Kidney (tissue), 13 donors: ENCODE measurements at regions not wholly inside any gene's neighbourhood (a gene's known extent, or its start where the extent isn't known, plus 50 kb on each side); places are given as distances from the start of the nearest gene placed in this dataset.

Experiments used
- DNase-seq, 5 donors: peaks; one replicate each; pipeline ENCODE4 v3.0.0-alpha.2; 2013 to 2020
- FAIRE-seq: peaks from 2 replicates; lab custom pipeline; 2012; peaks lifted over from hg19 to GRCh38; lab: Jason Lieb, UNC
- H3K27ac ChIP-seq, 2 donors: one replicate each; pipeline ENCODE4 v1.7.0; 2013; ENCODE audit warnings: low read depth in 2 of 2, low read length in 2 of 2, inconsistent platforms in 1 of 2
- H3K27me3 ChIP-seq: one replicate; pipeline ENCODE4 v1.7.1; 2013; ENCODE audit warnings: low read length, inconsistent platforms; ENCODE audit not compliant: control insufficient read depth, insufficient read depth
- H3K36me3 ChIP-seq, 3 donors: one replicate each; pipeline versions ENCODE4 v1.7.0 to v1.7.1; 2013; ENCODE audit warnings: low read length in 3 of 3, control low read depth in 1 of 3, inconsistent platforms in 1 of 3; ENCODE audit not compliant: insufficient read depth in 3 of 3, control insufficient read depth in 2 of 3
- H3K4me1 ChIP-seq, 3 donors: one replicate each; pipeline versions ENCODE4 v1.7.0 to v1.7.1; 2013; ENCODE audit warnings: low read length in 3 of 3, inconsistent platforms in 1 of 3, low read depth in 1 of 3; ENCODE audit not compliant: control insufficient read depth in 2 of 3, insufficient read depth in 2 of 3
- H3K4me3 ChIP-seq, 3 donors: one replicate each; pipeline versions ENCODE4 v1.7.0 to v1.8.1; 2013; ENCODE audit warnings: low read length in 3 of 3, control low read depth in 1 of 3, inconsistent platforms in 1 of 3
- H3K9ac ChIP-seq, 3 donors: one replicate each; pipeline versions ENCODE4 v1.7.0 to v1.7.1; 2013; ENCODE audit warnings: low read length in 3 of 3, control low read depth in 1 of 3, inconsistent platforms in 1 of 3
- H3K9me3 ChIP-seq, 3 donors: one replicate each; pipeline versions ENCODE4 v1.7.0 to v1.7.1; 2013; ENCODE audit warnings: low read length in 3 of 3, control low read depth in 1 of 3, inconsistent platforms in 1 of 3; ENCODE audit not compliant: control insufficient read depth in 2 of 3, insufficient read depth in 1 of 3
- intact Hi-C: fragments of 100-400 bp; cut with DNase I; formaldehyde crosslinking; loops from one replicate; pipeline ENCODE4 v1.11.1; 2022
- TF ChIP-seq, protein P1 (sequence below): IDR thresholded peaks from 3 replicates; pipeline ENCODE4 v1.5.1; 2012; ENCODE audit warnings: mild to moderate bottlenecking, moderate library complexity, borderline replicate concordance; ENCODE audit not compliant: insufficient read depth; ENCODE audit errors: extremely low read depth
- donor health status: control.
- donor health status: control.
- donor health status: control.
- donor health status: control.
- donor health status: control.
- donor health status: DM: yes; HTN: yes; CAD: no.
- donor health status: Normal renal cell carcinoma (clear cell type).

DNA sequence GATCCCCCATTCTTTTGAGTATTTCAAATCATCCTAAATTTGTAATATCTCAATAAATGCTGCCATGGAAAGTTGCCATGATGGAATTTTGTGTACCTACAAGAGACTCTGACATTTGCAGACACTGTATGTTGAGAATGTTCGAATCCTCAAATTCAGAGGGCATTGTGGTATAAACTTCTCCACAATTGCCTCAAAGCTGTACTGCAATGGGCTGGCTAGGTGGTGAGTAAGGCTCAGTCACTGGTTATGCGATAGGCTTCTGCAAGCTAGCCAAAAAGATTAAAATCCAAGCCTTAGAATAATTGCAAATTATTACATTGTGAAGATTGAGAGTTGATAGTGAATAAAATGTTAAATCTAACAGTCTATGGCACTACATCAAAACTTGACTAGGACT, 130.2 kb upstream of the CEP162 start:
- DNase-seq (no peak), FAIRE-seq (no peak)
- Histone ChIP-seq H3K9me3 (peaks cover 0 to 2% (median 0%) of the 10 kb centered on the region in 3 donors), H3K27ac (no peak overlapping the region), H3K9ac (no peak overlapping the region), H3K4me3 (no peak overlapping the region), H3K4me1 (no peaks in the 10 kb centered on the region), H3K27me3 (no peaks in the 10 kb centered on the region), H3K36me3 (no peaks in the 10 kb centered on the region)
- TF ChIP-seq, protein P1, sequence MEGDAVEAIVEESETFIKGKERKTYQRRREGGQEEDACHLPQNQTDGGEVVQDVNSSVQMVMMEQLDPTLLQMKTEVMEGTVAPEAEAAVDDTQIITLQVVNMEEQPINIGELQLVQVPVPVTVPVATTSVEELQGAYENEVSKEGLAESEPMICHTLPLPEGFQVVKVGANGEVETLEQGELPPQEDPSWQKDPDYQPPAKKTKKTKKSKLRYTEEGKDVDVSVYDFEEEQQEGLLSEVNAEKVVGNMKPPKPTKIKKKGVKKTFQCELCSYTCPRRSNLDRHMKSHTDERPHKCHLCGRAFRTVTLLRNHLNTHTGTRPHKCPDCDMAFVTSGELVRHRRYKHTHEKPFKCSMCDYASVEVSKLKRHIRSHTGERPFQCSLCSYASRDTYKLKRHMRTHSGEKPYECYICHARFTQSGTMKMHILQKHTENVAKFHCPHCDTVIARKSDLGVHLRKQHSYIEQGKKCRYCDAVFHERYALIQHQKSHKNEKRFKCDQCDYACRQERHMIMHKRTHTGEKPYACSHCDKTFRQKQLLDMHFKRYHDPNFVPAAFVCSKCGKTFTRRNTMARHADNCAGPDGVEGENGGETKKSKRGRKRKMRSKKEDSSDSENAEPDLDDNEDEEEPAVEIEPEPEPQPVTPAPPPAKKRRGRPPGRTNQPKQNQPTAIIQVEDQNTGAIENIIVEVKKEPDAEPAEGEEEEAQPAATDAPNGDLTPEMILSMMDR: no peak
- intact Hi-C loops: no loop called here

DNA sequence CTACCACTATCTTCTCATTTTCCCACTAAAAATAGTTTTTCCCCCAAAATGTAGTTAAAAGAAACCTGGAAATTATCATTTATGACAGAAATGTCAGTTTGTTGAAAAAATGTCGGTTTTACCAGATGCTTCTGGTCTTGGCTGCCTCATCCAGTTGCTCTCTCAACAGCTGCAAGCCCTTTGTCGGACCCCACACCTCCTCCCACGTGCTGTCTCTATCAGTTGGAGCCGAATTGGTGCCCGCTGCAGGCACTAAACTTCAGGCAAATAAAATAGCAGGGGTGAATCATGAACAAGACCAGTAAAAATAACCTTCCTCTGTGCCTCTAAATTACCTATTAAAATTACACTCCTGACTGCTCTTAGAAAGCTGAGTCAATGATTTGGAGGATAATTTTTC, 129.5 kb upstream of the CEP162 start:
- Histone ChIP-seq H3K9me3 (peaks cover 0 to 2% (median 0%) of the 10 kb centered on the region in 3 donors), H3K4me1 (no peaks in the 10 kb centered on the region), H3K4me3 (no peak overlapping the region), H3K9ac (no peak overlapping the region), H3K27me3 (no peaks in the 10 kb centered on the region), H3K36me3 (no peaks in the 10 kb centered on the region), H3K27ac (no peak overlapping the region)
- TF ChIP-seq, protein P1: no peak
- peak in 1 of 5 donors; percentile 34 for DNase-seq
- intact Hi-C loops: no loop called here
- no peak for FAIRE-seq

DNA sequence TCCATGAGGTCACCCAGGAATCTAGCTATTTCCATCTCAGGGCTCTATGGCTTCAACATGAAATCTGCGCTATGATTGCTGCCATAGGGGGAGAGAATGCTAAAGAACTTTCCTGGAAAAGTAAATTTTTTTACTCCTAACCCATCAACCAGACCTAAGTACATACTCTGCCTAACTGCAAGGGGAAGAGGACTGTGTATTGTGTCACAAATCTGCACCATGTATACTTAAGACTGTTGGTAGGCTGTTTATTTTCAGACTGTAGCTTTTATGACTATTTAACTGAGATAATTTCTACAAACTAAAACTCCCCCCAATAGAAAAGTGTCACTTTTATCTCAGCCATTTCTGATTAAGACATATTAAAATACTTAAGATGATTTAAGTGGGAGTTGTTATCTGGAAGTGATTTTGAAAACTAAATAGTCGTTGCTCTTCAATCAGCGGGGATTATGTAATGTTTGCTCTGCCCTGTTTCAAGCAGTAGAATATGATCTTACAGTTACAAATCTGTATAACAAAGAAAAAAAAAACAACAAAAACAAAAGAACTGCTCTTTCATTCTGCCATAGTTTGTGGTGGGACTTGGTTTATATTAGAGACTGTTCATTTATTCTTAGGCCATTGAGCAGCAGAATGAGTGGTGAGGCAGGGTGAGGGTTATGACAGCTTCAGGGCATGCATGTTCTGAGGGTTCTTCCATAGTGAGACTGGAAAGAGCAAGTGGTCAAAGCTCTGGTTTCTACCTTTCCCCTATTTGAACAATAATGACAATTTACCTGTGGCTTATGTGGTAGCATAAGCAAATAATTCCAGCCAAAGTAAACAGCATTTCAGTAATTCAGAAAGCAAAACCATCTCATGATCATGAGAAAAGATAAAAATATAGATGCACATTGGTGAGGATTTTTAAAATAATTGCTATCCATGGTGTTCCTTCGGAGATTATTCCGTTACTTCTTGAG, 126.3 kb upstream of the CEP162 start:
- H3K4me1 ChIP-seq: no peaks in the 10 kb centered on the region
- FAIRE-seq (no peak), DNase-seq (no peak)
- TF ChIP-seq, protein P1: no peak
- intact Hi-C loops: no loop called here
- no peak overlapping the region for H3K9ac ChIP-seq
- no peak overlapping the region for H3K4me3 ChIP-seq
- peaks cover 0 to 2% (median 0%) of the 10 kb centered on the region in 3 donors for H3K9me3 ChIP-seq
- H3K36me3 ChIP-seq: no peaks in the 10 kb centered on the region
- no peak overlapping the region for H3K27ac ChIP-seq
- H3K27me3 ChIP-seq: no peaks in the 10 kb centered on the region
